HG03196 (cell line): ENCODE measurements at regions not wholly inside any gene's neighbourhood (a gene's known extent, or its start where the extent isn't known, plus 50 kb on each side); places are given as distances from the start of the nearest gene placed in this dataset.

Experiments used
- ATAC-seq: cut with Tn5 transposase; IDR thresholded peaks from one replicate; pipeline ENCODE4 v1.9.1; 2021; ENCODE audit not compliant: unreplicated experiment

DNA sequence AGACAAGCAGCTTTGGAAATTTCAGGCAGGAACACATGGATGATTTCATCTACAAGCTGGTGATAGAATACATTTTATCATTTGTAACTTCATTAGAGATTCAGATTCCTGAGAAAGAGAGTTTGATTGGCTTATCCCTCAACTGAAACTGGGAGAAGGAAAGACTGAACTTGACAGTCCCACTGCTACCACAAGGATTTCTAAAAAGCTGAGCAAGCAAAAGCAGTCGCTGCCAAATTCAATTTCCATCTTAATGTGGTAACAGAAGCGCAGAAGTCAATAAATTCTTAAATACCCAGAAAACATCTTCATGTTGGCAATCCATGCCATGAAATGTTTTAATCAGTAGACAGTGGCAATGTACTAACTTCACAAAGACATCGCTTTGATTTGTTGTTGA lies 172.1 kb upstream of the DACH1 start:
- ATAC-seq, result no peak

DNA sequence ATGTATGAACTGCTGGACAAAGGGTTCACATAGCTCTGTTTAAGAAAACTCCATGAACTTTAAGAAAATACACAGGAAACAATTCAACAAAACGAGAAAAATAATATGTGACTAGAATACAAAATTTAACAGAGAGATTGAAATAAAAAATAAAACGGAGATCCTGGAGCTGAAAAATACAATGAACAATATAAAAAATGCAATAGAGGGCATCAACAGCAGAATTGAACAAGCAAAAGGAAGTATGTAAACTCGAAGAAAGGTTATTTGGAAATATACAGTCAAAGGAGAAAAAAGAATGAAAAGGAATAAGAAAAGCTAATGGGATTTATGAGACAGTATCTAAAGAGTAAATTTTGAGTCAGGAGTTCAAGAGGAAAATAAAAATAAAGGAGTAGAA lies 163.0 kb upstream of the DACH1 start:
- ATAC-seq, result no peak

DNA sequence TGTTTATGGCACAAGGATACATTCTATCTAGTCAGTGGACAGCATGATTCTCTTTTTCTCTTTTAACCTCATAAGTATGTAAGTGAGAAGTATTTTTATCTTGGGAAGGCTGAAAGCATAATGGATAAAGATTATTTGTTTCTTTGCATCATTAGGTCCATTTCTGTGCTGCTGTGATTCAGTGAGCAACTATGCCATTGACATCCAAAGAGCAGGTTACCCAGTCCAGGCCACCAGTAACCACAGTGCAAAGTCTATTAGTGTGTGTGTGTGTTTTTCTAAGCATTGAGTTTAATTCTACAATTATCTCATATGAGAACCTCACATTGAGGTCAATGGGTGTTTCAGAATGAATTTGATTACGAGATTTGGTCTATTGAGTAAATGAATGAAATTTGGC lies 158.8 kb upstream of the DACH1 start:
- ATAC-seq, result no peak

DNA sequence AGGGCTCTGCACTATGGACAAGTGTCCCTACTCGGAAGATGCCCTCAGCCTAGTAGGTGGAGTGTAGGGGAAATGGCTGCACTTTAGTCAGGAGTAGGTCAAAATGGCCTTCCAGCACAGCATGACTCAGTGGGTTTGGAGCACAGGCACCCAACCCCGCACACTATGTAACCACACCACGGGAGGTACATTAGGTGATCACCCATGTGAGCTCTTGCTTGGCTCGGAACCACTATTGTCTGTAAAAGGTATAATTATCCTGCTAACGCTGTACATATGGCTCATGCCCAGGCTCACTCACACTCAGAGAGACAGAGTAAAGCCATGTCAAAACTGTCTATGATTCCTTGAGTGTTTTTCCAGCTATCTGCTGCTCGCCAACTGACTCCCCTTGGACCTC lies 156.9 kb upstream of the DACH1 start:
- ATAC-seq, result no peak

DNA sequence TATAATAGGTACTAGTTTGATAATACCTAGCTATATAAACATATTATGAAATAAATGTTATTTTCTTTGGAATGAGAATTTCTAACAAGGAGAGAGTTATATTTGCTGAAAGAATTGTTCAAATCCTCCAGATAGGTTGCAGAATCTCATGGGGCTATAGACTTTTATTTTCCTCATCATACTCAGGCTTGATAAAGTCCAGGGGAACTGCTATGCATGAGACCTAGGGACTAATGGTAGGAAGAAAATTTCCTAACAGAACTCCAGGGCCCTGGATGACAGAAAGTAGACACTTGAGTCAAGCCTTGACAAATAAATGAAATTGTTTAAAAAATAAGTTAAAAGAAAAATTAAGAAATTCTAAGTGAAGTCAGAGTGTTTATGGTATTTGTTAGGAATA lies 138.5 kb upstream of the DACH1 start:
- ATAC-seq, result no peak

DNA sequence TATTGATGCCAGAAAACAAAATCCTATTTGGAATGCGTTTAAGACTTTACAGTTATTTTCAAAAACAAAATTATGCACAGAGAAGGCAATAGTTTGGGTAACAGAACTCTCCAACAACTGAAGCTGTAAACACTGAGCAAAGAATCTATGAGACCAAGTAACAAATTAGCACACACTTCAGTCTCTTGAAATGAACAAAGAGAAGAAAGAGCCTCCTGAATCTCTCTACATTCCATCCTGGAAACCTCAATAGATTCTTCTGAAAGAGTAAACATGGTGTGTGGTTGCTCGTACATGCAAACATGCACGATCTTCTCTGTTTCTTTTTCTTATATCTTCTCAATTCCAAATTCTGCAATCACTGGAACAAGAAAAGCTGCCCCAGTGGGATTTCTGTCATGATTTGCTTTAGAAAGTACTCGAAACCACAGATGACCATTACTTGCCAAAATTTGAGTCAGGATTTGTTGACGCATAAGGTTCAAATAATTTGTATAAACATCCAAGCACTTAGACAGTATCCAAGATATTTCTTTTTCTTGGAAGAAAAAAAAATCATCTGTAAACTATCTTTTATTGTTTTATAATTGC lies 137.9 kb upstream of the DACH1 start:
- no peak for ATAC-seq

DNA sequence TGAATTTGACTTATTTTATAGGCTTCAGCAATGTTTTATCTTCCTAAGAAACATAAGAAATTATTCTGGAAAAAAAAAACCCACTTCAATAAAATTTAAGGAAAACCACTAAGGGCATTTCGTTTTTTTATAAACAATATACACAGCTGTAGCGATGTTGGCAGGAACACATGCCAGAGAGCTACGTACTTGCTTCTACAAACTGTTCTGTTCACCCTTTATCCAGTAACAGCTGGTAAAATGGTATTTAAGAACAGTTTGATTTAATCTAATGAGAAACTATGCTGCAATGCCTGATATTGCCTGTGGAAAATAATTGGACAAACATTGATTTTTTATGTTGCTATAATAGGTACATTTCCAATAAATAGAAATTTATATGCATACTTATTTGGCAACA lies 137.2 kb upstream of the DACH1 start:
- no peak for ATAC-seq

DNA sequence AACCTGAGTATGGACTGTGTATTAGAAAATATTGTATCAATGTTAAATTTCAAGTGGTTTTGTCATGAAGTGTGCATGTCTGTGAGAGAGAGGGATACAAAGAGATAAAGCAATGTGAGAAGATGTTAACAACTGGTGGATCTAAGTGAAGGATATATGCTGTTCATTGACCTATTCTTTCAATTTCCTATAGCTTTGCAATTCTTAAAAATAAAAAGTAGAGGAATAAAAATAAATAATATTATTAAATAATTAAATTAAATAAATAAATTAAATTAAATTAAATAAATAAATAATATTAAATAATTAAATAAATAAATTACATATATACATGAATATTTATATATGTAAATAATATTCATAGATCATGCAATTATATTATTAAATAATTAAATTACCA lies 131.2 kb upstream of the DACH1 start:
- no peak for ATAC-seq

DNA sequence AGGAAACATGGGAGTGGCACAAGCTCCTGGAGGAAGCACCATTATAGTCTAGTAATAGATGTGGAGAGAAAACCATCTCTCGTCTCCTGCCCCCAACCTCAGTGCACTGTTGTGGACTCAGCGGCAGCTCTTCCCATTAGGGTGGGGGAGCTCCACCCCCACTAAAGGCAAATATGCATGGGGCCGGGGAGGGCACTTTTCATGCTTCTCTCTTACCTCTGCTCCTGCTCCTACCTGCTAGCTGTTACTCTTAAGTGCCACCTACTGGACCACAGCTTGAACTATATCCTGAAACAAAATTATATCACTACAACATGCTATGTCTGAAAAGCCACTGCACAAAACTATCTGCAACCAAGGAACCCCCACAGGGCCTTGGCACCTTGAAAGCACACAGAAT lies 112.6 kb upstream of the DACH1 start:
- no peak for ATAC-seq

DNA sequence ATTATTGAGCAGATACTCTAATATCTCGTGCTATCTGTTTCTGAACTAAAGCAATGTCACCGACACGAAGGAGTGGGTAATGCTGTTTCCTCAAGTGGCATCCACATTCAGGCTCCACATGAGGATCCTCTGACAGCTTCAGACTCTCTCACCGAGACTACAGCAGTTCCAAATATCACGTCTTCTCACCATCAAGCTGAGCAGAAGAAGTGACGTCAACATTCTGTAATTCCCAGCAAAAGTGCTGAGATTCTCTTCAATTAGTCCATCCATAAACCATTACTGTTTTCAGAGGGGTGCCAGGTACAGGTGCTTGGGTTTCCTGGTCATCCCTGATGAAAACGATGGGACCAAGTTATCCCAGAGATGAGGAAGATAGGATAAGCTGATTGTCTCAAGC lies 110.0 kb upstream of the DACH1 start:
- no peak for ATAC-seq

DNA sequence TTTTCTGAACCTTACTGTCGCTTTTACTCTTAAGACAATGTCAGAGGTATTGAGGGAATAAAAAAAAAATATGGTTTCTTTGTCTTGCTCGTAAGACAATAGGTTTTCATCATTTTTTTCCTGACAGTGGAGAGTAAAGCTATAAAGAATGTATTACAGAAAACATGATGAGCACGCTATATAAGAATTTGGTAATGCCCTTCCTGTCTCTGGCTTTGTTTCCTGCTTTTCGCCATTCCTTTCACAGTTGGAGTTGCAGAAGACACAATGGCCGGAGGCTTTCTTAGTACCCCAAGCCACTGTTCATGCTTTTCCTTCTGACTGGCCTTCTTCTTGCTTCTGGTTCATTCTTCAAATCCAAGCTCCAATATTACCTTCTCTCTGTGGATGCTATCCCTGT lies 101.0 kb upstream of the DACH1 start:
- ATAC-seq, result no peak

DNA sequence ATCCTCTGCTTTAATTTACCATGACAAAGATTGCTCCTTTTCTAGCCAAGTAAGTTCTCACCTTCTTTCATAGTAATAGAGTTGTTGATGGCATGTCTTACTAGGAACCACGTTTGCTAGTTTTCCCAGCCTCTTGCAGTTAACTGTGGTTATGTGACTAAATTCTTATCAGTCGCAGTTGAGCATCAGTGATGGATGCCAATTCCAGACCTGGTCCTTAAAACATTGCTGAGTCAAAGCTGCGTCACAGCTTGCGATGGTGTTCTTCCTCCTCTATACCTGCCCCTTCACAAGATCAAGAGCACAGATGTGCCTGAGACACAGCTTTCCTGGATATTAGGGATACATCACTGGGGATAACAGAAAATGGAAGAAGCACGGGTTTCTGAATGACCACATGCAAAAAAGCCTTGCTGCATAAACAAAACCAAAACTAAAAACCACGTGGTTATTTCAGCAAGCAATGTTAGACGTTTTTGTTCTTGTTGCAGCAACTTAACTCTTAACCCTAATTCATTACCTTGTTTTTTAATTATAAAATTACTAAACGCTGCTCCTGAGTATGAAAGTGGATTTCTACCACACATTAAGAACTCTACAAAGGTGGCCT lies 97.6 kb upstream of the DACH1 start:
- no peak for ATAC-seq

DNA sequence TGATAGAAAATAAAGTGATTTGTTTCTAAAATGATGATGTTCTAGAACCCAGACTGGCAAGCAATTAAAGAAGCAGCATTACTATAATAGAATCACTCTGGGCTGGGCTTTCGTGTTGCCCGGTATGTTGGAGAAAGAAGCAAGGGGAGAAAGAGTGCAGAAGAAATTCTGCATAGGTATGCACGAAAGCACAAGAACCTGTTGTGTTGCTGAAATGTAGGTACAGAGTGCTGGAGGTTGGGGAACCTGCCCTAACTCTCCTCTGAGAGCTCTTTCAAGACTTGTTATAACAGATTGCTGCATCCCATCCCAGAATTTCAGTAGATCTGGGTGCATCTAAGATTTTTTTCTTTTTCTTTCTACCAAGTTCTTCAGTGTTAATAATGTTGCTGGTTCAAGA lies 95.7 kb upstream of the DACH1 start:
- ATAC-seq, result no peak

DNA sequence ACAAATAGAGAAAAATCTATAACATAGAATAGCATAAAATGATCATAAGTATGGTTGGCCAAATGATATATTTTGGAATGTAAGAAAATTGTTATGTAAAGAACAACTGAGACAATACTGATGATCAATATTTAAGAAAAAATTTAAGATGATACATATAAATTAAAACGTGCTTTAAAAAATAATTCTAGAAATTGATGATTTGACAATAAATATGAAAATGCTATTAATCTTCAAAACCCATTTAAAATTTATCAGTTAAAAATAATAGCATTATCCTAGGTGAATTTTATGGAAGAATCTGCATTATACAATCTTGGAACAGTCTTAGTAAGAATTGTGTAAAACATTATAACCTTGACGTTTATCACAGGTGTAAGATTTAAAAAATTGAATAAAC lies 95.1 kb upstream of the DACH1 start:
- ATAC-seq, result no peak

DNA sequence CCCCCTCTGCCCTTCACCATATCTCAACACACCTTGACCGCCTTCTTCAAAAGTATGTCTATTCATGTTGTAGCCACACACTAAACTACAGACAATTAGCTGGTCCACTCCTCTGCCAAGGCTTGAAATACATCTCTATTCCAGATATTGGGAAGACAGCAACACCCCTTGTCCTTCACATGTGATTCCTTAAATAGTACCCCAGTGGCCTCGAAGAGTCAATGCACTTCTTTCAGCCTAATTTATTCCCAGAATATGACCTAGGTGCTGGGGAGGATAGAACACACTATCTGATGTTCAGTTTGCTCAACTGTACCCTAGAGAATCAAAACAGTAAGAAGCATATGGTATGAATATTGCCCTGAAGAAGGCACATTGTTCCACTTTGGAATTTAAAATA lies 82.4 kb upstream of the DACH1 start:
- ATAC-seq, result no peak

DNA sequence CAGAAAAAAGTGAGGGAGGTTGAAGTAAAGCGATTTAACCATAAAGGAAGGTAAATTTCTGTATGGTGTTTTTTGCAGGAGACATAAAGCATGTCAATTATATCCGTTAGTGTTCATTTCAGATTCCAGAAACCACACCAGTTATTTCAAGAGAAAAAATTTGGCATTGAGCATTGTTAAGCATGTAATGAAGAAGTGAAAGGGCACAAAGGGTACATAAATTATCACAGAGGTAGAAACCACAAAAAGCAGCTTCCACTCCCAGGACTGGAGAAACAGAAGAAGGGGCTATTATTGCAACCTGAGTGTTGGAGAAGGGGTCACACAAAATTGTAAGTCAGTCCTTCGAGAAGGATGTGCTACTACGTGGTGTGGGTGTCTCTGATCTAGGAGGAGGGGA lies 72.2 kb upstream of the DACH1 start:
- ATAC-seq, result no peak

DNA sequence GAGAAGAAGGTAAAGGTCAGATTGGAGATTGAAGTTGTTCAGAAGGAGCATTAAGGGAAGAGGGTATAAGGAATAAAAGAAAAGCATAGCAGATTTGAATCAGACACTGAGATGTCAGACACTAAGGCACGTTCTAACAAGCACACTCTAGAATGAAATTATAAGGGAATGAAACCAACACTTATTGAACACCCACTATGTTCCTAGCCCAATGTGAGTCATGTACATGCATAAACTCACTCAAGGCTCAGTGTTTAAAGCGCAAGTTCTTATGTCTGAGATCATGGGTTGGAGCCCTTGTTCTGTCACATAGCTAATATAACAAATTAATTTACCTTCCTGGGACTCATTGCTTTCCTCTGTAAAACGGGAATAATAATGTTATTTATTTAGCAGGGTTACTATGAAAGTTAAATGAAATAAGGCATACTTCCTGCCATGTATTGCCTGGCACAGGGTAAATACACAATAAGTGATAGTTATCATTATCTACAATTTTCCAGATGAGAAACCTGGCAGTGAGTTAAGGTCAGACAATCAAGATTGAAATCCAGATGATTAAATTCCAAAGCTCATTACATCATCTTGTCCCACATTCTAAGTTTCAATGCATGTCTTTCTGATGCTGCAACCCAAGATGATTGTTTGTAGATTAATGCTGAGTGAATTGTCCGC lies 68.3 kb upstream of the DACH1 start:
- ATAC-seq, result no peak

DNA sequence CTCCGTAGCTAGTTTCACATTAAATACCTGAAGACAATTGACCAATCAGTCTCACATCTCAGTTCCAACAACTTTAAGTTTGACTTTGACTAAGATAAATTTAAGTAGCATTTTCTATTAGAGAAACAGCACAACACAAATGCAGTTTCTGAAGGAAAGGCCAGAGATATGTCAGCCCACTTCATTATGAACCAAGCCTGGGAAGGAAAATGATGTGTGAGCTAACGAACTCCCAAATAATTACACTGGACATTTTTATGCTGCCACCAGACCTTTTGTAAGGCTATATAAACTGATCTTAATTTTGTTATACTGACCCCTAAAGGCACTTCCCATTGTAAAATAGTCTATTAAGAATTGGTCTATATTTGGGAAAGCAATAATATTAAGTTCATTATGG lies 57.9 kb upstream of the DACH1 start:
- no peak for ATAC-seq

DNA sequence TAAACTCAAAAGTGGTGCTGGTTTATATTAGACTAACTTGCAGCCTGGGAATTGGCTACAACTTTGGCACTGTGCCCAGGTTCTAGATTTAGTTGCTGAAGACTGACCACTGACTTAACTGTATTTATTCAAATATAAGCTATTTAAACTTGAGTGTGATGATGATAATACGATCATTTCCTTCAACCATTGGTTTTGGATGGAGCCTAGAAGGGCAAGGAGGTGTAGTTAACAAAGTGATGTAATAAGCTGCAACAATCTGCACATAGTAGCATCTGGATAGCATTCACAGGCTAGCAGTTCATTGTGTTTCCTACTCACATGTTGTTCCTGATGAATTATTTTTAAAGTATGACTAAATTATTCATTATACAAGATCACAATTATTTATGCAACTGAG lies 55.2 kb upstream of the DACH1 start:
- no peak for ATAC-seq
